Right lobe of liver (tissue), 4 donors: ENCODE measurements at regions not wholly inside any gene's neighbourhood (a gene's known extent, or its start where the extent isn't known, plus 50 kb on each side); places are given as distances from the start of the nearest gene placed in this dataset.

Experiments used
- CTCF ChIP-seq, 4 donors: fragments of 200-600 bp in 3 of 4; fragments of 450-650 bp in 1 of 4; IDR thresholded peaks; one replicate each; pipeline versions ENCODE4 v1.5.1 to v1.8.0; 2016 to 2022; ENCODE audit warnings: antibody characterized with exemption in 4 of 4, mild to moderate bottlenecking in 2 of 4
- POLR2A ChIP-seq: fragments of 450-650 bp; IDR thresholded peaks from one replicate; pipeline ENCODE4 v1.6.1; 2017; ENCODE audit warnings: antibody characterized with exemption, mild to moderate bottlenecking
- donor health status: DM: no; HTN: no; CAD: no.
- donor health status: DM: no; HTN: no; CAD: no.
- donor health status: DM: no; HTN: yes; CAD: no.

- no peak for TF ChIP-seq CTCF (IDR thresholded peaks at IDR 0.05)
- TF ChIP-seq POLR2A = no peak
Observed at GRCh38 chr11:109983358-109983757, 109.8 kb upstream of the ZC3H12C start.
